CD8-positive, alpha-beta memory T cell (primary cell): ENCODE measurements at regions not wholly inside any gene's neighbourhood (a gene's known extent, or its start where the extent isn't known, plus 50 kb on each side); places are given as distances from the start of the nearest gene placed in this dataset.
"Not testable (repeated sequence)": the region's sequence is repeated elsewhere in the genome, so short reads cannot be mapped to it uniquely, and the experiment has no call there.

ENCODE experiments used
- CTCF ChIA-PET: fragments of 350-600 bp; sonication (Branson Sonifier 250); formaldehyde crosslinking; loops from one replicate; lab custom pipeline; 2021; ENCODE audit warnings: antibody characterized with exemption; lab: Charles Lee
- POLR2A ChIA-PET: fragments of 350-600 bp; sonication (Branson Sonifier 250); formaldehyde crosslinking; loops from one replicate; lab custom pipeline; 2021; ENCODE audit warnings: antibody characterized with exemption; lab: Charles Lee
- DNase-seq, 5 donors: peaks; one replicate each; pipeline versions ENCODE4 v3.0.0 to v3.0.0-alpha.2; 2020 to 2022; ENCODE audit warnings: mixed read lengths in 1 of 5
- H3K27ac ChIP-seq: one replicate; pipeline ENCODE4 v1.7.0; 2013; ENCODE audit warnings: low read depth, mild to moderate bottlenecking, low read length, moderate library complexity
- H3K27me3 ChIP-seq: 2 replicates; pipeline ENCODE4 v1.7.0; 2013; ENCODE audit warnings: low read length, mild to moderate bottlenecking; ENCODE audit not compliant: insufficient read depth, poor library complexity, severe bottlenecking
- H3K36me3 ChIP-seq: 2 replicates; pipeline ENCODE4 v1.7.0; 2013; ENCODE audit warnings: mild to moderate bottlenecking, low read length, moderate library complexity; ENCODE audit not compliant: insufficient read depth
- H3K4me1 ChIP-seq: 2 replicates; pipeline ENCODE4 v1.7.0; 2013; ENCODE audit warnings: mild to moderate bottlenecking, low read length, moderate library complexity; ENCODE audit not compliant: insufficient read depth
- H3K4me3 ChIP-seq: 2 replicates; pipeline ENCODE4 v1.7.0; 2013; ENCODE audit warnings: mild to moderate bottlenecking, low read length
- H3K9me3 ChIP-seq: 2 replicates; pipeline ENCODE4 v1.7.0; 2013; ENCODE audit warnings: mild to moderate bottlenecking, low read length
- H3K27ac Mint-ChIP-seq, 8 donors: one replicate each; pipeline ENCODE4 v1.8.0; 2020 to 2021; ENCODE audit warnings: mixed read lengths in 8 of 8, mild to moderate bottlenecking in 6 of 8, inconsistent platforms in 3 of 8, moderate library complexity in 3 of 8
- H3K27me3 Mint-ChIP-seq, 2 donors: one replicate each; pipeline ENCODE4 v1.8.0; 2020 to 2021; ENCODE audit warnings: mixed read lengths in 2 of 2, mild to moderate bottlenecking in 1 of 2, moderate library complexity in 1 of 2
- H3K36me3 Mint-ChIP-seq, 3 donors: one replicate each; pipeline ENCODE4 v1.8.0; 2020 to 2021; ENCODE audit warnings: mixed read lengths in 3 of 3, inconsistent platforms in 1 of 3, mild to moderate bottlenecking in 1 of 3
- H3K4me1 Mint-ChIP-seq, 3 donors: one replicate each; pipeline ENCODE4 v1.8.0; 2020 to 2021; ENCODE audit warnings: mixed read lengths in 3 of 3, inconsistent platforms in 1 of 3, mild to moderate bottlenecking in 1 of 3
- H3K4me3 Mint-ChIP-seq, 7 donors: one replicate each; pipeline ENCODE4 v1.8.0; 2020 to 2021; ENCODE audit warnings: mixed read lengths in 7 of 7, mild to moderate bottlenecking in 6 of 7, moderate library complexity in 4 of 7, inconsistent platforms in 2 of 7
- H3K9me3 Mint-ChIP-seq, 5 donors: one replicate each; pipeline ENCODE4 v1.8.0; 2020 to 2022; ENCODE audit warnings: mixed read lengths in 5 of 5, mild to moderate bottlenecking in 3 of 5, moderate library complexity in 2 of 5, inconsistent platforms in 1 of 5

DNA sequence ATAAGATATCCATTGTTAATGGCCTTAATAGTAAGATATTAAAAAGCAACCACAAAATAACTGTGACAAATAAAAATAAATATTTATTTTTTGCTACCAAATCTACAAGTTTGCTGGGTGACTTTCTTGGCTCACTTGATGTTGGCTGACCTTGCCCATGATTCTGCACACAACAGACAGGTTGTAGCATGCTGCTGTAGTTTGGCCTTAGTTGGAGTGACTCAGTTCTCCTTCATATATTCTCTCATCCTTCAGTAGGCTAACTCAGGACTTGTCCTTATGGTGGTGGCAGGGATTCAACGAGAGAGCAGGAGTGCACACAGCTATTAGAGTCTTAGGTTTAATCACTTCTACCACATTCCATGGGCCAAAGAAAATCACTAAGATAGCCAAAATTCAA, 437.9 kb downstream of the MRPL39 start:
- Histone ChIP-seq H3K4me3 (no peak overlapping the region), H3K36me3 (no peaks in the 10 kb centered on the region), H3K27ac (no peak overlapping the region), H3K4me1 (no peaks in the 10 kb centered on the region), H3K27me3 (no peaks in the 10 kb centered on the region), H3K9me3 (no peaks in the 10 kb centered on the region)
- H3K4me1 Mint-ChIP-seq = no peaks in the 10 kb centered on the region
- CTCF ChIA-PET = no interaction called here
- peaks cover 7 to 19% (median 15%) of the 10 kb centered on the region in 5 donors for H3K9me3 Mint-ChIP-seq
- peaks cover 0 to 2% (median 0%) of the 10 kb centered on the region in 3 donors for H3K36me3 Mint-ChIP-seq
- H3K27me3 Mint-ChIP-seq = no peaks in the 10 kb centered on the region
- DNase-seq = no peak
- POLR2A ChIA-PET = no interaction called here
- H3K27ac Mint-ChIP-seq = no peak overlapping the region
- no peak overlapping the region for H3K4me3 Mint-ChIP-seq

DNA sequence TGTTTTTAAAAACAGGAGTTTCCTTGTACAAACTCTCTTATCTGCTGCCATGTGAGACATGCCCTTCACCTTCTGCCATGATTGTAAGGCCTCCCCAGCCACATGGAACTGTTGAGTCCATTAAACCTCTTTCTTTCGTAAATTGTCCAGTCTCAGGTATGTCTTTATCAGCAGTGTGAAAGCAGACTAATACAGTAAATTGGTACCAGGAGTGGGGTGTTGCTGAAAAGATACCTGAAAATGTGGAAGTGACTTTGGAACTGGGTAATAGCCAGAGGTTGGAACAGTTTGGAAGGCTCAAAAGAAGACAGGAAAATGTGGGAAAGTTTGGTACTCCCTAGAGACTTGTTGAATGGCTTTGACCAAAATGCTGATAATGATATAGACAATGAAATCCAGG, 440.4 kb downstream of the MRPL39 start:
- H3K4me3 ChIP-seq, H3K4me1 Mint-ChIP-seq, H3K4me3 Mint-ChIP-seq, H3K4me1 ChIP-seq, DNase-seq, H3K9me3 ChIP-seq, H3K36me3 ChIP-seq, H3K27me3 ChIP-seq, H3K27ac ChIP-seq, POLR2A ChIA-PET, CTCF ChIA-PET, H3K27me3 Mint-ChIP-seq, H3K36me3 Mint-ChIP-seq: not testable (repeated sequence)
- peak overlapping the region in 1 of 8 donors; percentile 60 for H3K27ac Mint-ChIP-seq
- peaks cover 10 to 19% (median 15%) of the 10 kb centered on the region in 5 donors for H3K9me3 Mint-ChIP-seq

DNA sequence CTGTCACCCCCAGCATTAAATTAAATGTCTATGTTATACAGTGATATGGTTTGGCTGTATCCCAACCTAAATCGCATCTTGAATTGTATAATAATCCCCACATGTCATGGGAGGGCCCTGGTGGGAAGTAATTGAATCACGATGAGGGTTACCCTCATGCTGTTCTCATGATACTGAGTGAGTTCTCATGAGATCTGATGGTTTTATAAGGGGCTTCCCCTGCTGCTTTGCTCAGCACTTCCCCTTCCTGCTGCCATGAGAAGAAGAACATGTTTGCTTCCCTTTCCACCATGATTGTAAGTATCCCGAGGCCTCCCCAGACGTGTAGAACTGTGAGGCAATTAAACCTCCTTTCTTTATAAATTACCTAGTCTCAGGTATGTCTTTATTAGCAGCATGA, 445.7 kb downstream of the MRPL39 start:
- Mint-ChIP-seq H3K4me1 (no peaks in the 10 kb centered on the region), H3K27me3 (no peaks in the 10 kb centered on the region), H3K9me3 (peaks cover under 1 to 6% (median 3%) of the 10 kb centered on the region in 5 donors), H3K27ac (no peak overlapping the region), H3K36me3 (no peaks in the 10 kb centered on the region), H3K4me3 (no peak overlapping the region)
- CTCF ChIA-PET = no interaction called here
- H3K4me3 ChIP-seq = no peak overlapping the region
- POLR2A ChIA-PET = no interaction called here
- H3K9me3 ChIP-seq = no peaks in the 10 kb centered on the region
- no peaks in the 10 kb centered on the region for H3K27me3 ChIP-seq
- no peak for DNase-seq
- H3K36me3 ChIP-seq = no peaks in the 10 kb centered on the region
- H3K4me1 ChIP-seq = no peaks in the 10 kb centered on the region
- no peak overlapping the region for H3K27ac ChIP-seq

DNA sequence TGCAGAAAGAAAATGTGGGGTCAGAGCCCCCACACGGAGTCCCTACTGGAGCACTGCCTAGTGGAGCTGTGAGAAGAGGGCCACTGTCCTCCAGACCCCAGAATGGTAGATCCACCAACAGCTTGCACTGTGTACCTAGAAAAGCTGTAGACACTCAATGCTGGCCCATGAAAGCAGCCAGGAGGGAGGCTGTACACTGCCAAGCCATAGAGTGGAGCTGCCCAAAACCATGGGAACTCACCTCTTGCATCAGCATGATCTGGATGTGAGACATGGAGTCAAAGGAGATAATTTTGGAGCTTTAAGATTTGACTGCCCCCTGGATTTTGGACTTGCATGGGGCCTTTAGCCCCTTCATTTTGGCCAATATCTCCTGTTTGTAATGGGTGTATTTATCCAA, 452.3 kb downstream of the MRPL39 start:
- H3K27ac ChIP-seq, H3K4me3 Mint-ChIP-seq, H3K27me3 ChIP-seq, H3K4me3 ChIP-seq, DNase-seq, CTCF ChIA-PET, H3K4me1 ChIP-seq, H3K27ac Mint-ChIP-seq, POLR2A ChIA-PET, H3K9me3 ChIP-seq, H3K36me3 ChIP-seq, H3K4me1 Mint-ChIP-seq, H3K27me3 Mint-ChIP-seq, H3K36me3 Mint-ChIP-seq, H3K9me3 Mint-ChIP-seq: not testable (repeated sequence)

DNA sequence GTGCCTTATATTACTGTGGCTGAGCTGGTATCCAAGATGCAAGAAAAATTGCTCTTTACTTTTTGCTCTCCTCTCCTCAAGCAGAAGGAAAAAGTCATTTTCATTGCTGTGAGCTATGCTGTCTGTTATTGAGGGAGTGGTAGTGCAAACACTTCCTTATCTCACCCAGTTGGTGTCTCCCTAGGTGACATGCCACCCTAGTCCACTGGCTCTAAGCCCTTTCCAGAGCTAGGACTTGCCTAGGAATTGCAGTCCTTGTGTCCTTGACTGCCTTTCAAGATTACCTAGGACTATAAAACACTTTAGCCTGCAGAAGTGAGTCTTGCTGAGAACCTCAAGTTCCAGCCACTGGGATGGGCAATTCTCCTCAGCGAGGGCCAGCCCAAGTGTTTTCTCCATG, 458.3 kb downstream of the MRPL39 start:
- Mint-ChIP-seq H3K9me3 (peaks cover 0 to 4% (median 4%) of the 10 kb centered on the region in 5 donors), H3K4me3 (no peak overlapping the region), H3K27ac (no peak overlapping the region), H3K36me3 (no peaks in the 10 kb centered on the region), H3K4me1 (no peaks in the 10 kb centered on the region), H3K27me3 (no peaks in the 10 kb centered on the region)
- Histone ChIP-seq H3K9me3 (no peaks in the 10 kb centered on the region), H3K4me1 (no peaks in the 10 kb centered on the region), H3K36me3 (no peaks in the 10 kb centered on the region), H3K27ac (no peak overlapping the region), H3K27me3 (no peaks in the 10 kb centered on the region), H3K4me3 (no peak overlapping the region)
- CTCF ChIA-PET = no interaction called here
- DNase-seq = no peak
- POLR2A ChIA-PET = no interaction called here

DNA sequence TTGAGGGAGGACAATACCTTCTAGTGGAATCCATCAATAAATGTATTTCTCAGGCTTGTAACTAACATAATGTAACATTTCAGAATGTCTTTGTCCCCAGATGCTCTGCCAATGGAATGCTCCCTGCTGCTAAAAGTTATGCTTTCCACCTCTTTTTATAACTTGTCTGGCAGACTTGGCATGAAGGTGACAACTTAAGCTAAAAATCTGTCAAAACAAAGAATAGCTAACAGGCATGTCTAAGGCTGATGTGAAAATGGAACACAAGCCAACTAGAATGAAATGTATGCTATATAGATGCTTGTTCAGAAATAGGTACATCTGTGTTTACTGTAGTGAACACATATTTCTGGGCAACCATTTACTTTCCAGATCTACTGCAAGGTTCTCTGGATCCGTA, 467.9 kb downstream of the MRPL39 start:
- DNase-seq = no peak
- Histone ChIP-seq H3K9me3 (no peaks in the 10 kb centered on the region), H3K36me3 (no peaks in the 10 kb centered on the region), H3K27ac (no peak overlapping the region), H3K27me3 (no peaks in the 10 kb centered on the region), H3K4me3 (no peak overlapping the region), H3K4me1 (no peaks in the 10 kb centered on the region)
- Mint-ChIP-seq H3K4me3 (no peak overlapping the region), H3K27ac (no peak overlapping the region), H3K27me3 (no peaks in the 10 kb centered on the region), H3K36me3 (no peaks in the 10 kb centered on the region), H3K9me3 (peaks cover 0 to 6% (median 0%) of the 10 kb centered on the region in 5 donors), H3K4me1 (no peaks in the 10 kb centered on the region)
- CTCF ChIA-PET = no interaction called here
- POLR2A ChIA-PET = no interaction called here

DNA sequence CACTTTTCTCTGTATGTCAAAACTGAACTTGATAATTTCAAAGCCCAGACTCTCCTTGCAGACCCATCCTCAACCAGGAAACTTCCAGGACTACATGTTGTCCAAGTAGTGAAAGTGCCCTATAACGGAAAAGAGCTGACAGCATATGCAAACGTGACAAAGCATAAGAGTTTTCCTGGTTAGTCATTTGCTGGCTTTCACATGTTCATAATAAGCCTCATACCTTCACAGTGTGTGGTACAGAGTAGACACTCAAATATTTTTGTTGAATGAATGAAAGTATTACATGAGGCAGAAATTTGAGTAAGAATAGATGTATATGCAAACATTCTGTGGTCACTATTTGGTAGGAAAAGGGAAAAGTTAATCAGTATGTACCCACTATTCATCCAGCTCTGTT, 473.3 kb downstream of the MRPL39 start:
- Histone ChIP-seq H3K27me3 (no peaks in the 10 kb centered on the region), H3K9me3 (no peaks in the 10 kb centered on the region), H3K4me1 (no peaks in the 10 kb centered on the region), H3K36me3 (no peaks in the 10 kb centered on the region), H3K4me3 (no peak overlapping the region), H3K27ac (no peak overlapping the region)
- Mint-ChIP-seq H3K4me1 (no peaks in the 10 kb centered on the region), H3K4me3 (no peak overlapping the region), H3K27me3 (no peaks in the 10 kb centered on the region), H3K27ac (no peak overlapping the region), H3K36me3 (no peaks in the 10 kb centered on the region), H3K9me3 (peaks cover 0 to 9% (median 0%) of the 10 kb centered on the region in 5 donors)
- ChIA-PET POLR2A (no interaction called here), CTCF (no interaction called here)
- no peak for DNase-seq

DNA sequence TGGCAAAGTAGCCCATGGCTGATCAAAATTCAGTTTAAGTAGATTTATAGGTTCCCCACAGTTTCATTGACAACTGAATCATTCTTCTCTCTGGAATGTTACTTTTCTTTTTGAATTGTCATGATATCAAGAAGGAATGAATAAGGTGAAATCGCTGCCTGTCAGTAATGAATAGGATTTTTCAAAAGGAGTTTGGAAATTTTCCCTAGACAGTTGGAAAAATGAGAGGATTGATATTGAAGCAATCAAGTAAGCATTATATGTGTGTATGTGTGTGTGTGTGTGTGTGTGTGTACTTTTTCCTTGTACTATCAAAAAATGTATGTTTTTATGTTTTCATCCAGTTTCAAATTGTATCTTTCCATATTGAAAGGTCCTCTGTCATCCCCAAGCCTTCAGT, 479.5 kb downstream of the MRPL39 start:
- ChIA-PET POLR2A (no interaction called here), CTCF (no interaction called here)
- Histone ChIP-seq H3K4me1 (no peaks in the 10 kb centered on the region), H3K9me3 (no peaks in the 10 kb centered on the region), H3K27ac (no peak overlapping the region), H3K27me3 (no peaks in the 10 kb centered on the region), H3K4me3 (no peak overlapping the region), H3K36me3 (no peaks in the 10 kb centered on the region)
- Mint-ChIP-seq H3K9me3 (peaks cover 0 to 8% (median 0%) of the 10 kb centered on the region in 5 donors), H3K36me3 (no peaks in the 10 kb centered on the region), H3K27ac (no peak overlapping the region), H3K4me1 (no peaks in the 10 kb centered on the region), H3K4me3 (no peak overlapping the region), H3K27me3 (no peaks in the 10 kb centered on the region)
- no peak for DNase-seq

DNA sequence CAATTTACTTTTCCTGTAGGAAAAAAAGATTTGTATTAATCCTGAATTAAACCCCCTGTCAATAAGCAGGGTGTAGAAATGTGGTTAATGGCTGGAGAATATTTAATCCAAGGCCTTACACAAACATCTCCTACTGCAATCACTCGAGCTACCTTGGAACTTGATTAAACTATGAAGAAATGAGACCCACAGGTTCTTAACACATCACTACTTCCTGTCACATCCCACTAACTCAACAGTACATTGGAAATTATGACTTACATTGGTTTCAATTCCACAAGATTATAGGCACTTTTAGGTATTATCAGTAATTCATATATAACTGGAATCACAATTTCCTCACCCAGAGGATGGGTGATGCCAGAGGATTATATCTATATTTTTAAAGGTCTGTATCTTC, 480.3 kb downstream of the MRPL39 start:
- Histone ChIP-seq H3K36me3 (no peaks in the 10 kb centered on the region), H3K27me3 (no peaks in the 10 kb centered on the region), H3K27ac (no peak overlapping the region), H3K4me3 (no peak overlapping the region), H3K9me3 (no peaks in the 10 kb centered on the region), H3K4me1 (no peaks in the 10 kb centered on the region)
- no peak for DNase-seq
- no peak overlapping the region for H3K4me3 Mint-ChIP-seq
- no peaks in the 10 kb centered on the region for H3K36me3 Mint-ChIP-seq
- no peaks in the 10 kb centered on the region for H3K4me1 Mint-ChIP-seq
- H3K27ac Mint-ChIP-seq = no peak overlapping the region
- CTCF ChIA-PET = no interaction called here
- POLR2A ChIA-PET = no interaction called here
- peaks cover 0 to 8% (median 0%) of the 10 kb centered on the region in 5 donors for H3K9me3 Mint-ChIP-seq
- H3K27me3 Mint-ChIP-seq = no peaks in the 10 kb centered on the region
